ENCODE measurements at regions not wholly inside any gene's neighbourhood (a gene's known extent, or its start where the extent isn't known, plus 50 kb on each side); places are given as distances from the start of the nearest gene placed in this dataset.

GRCh38 chr21:34219334-34220060, 144.3 kb upstream of the KCNE2 start:
- TF ChIP-seq POLR2A (IDR thresholded peaks at IDR 0.05), result no peak
- TF ChIP-seq, protein P1, sequence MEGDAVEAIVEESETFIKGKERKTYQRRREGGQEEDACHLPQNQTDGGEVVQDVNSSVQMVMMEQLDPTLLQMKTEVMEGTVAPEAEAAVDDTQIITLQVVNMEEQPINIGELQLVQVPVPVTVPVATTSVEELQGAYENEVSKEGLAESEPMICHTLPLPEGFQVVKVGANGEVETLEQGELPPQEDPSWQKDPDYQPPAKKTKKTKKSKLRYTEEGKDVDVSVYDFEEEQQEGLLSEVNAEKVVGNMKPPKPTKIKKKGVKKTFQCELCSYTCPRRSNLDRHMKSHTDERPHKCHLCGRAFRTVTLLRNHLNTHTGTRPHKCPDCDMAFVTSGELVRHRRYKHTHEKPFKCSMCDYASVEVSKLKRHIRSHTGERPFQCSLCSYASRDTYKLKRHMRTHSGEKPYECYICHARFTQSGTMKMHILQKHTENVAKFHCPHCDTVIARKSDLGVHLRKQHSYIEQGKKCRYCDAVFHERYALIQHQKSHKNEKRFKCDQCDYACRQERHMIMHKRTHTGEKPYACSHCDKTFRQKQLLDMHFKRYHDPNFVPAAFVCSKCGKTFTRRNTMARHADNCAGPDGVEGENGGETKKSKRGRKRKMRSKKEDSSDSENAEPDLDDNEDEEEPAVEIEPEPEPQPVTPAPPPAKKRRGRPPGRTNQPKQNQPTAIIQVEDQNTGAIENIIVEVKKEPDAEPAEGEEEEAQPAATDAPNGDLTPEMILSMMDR (IDR thresholded peaks at IDR 0.05), result no peak
